ENCODE measurements at regions not wholly inside any gene's neighbourhood (a gene's known extent, or its start where the extent isn't known, plus 50 kb on each side); places are given as distances from the start of the nearest gene placed in this dataset.

- no peak for DNase-seq (ENCODE audit: low spot score)
Observed at GRCh38 chr2:219998714-219999227, 371.3 kb downstream of the SLC4A3 start.

GRCh38 chr2:220000080-220000479, 372.6 kb downstream of the SLC4A3 start:
- DNase-seq (ENCODE audit: low spot score), result no peak

- no peak for DNase-seq (ENCODE audit: low spot score)
Observed at GRCh38 chr2:220000586-220000985, 373.2 kb downstream of the SLC4A3 start.

- no peak for DNase-seq (ENCODE audit: low spot score)
Observed at GRCh38 chr2:220001751-220002150, 374.3 kb downstream of the SLC4A3 start.

- DNase-seq (ENCODE audit: low spot score), result no peak
Observed at GRCh38 chr2:220002251-220002650, 374.8 kb downstream of the SLC4A3 start.

- DNase-seq (ENCODE audit: low spot score), result no peak
Observed at GRCh38 chr2:220002699-220003098, 375.3 kb downstream of the SLC4A3 start.

GRCh38 chr2:220005362-220005761, 377.9 kb downstream of the SLC4A3 start:
- DNase-seq (ENCODE audit: low spot score), result no peak

- DNase-seq (ENCODE audit: low spot score), result no peak
Observed at GRCh38 chr2:220006152-220006621, 378.8 kb downstream of the SLC4A3 start.

GRCh38 chr2:220011859-220012258, 384.4 kb downstream of the SLC4A3 start:
- DNase-seq (ENCODE audit: low spot score), result no peak

- DNase-seq (ENCODE audit: low spot score), result no peak
Observed at GRCh38 chr2:220014961-220015360, 387.5 kb downstream of the SLC4A3 start.

- DNase-seq (ENCODE audit: low spot score), result no peak
Observed at GRCh38 chr2:220015576-220015975, 388.1 kb downstream of the SLC4A3 start.

- DNase-seq (ENCODE audit: low spot score), result no peak
Observed at GRCh38 chr2:220025207-220025606, 397.8 kb downstream of the SLC4A3 start.

- DNase-seq (ENCODE audit: low spot score), result no peak
Observed at GRCh38 chr2:220029013-220029412, 401.6 kb downstream of the SLC4A3 start.

GRCh38 chr2:220033546-220033945, 406.1 kb downstream of the SLC4A3 start:
- no peak for DNase-seq (ENCODE audit: low spot score)

GRCh38 chr2:220034426-220035130, 407.1 kb downstream of the SLC4A3 start:
- DNase-seq (ENCODE audit: low spot score), result no peak

- DNase-seq (ENCODE audit: low spot score), result no peak
Observed at GRCh38 chr2:220036431-220036830, 409.0 kb downstream of the SLC4A3 start.

GRCh38 chr2:220040346-220040745, 412.9 kb downstream of the SLC4A3 start:
- DNase-seq (ENCODE audit: low spot score), result no peak

- no peak for DNase-seq (ENCODE audit: low spot score)
Observed at GRCh38 chr2:220041447-220041846, 414.0 kb downstream of the SLC4A3 start.

- DNase-seq (ENCODE audit: low spot score), result no peak
Observed at GRCh38 chr2:220043155-220043989, 415.9 kb downstream of the SLC4A3 start.

- no peak for DNase-seq (ENCODE audit: low spot score)
Observed at GRCh38 chr2:220043990-220044335, 416.5 kb downstream of the SLC4A3 start.

- no peak for DNase-seq (ENCODE audit: low spot score)
Observed at GRCh38 chr2:220044383-220044782, 417.0 kb downstream of the SLC4A3 start.

GRCh38 chr2:220046507-220046906, 419.1 kb downstream of the SLC4A3 start:
- no peak for DNase-seq (ENCODE audit: low spot score)

GRCh38 chr2:220051716-220052115, 424.3 kb downstream of the SLC4A3 start:
- no peak for DNase-seq (ENCODE audit: low spot score)
